GM19328 (cell line): ENCODE measurements at regions not wholly inside any gene's neighbourhood (a gene's known extent, or its start where the extent isn't known, plus 50 kb on each side); places are given as distances from the start of the nearest gene placed in this dataset.
A peak's percentile ranks its signal among the peaks of the same experiment; 100 is the strongest.
"Not testable (repeated sequence)": the region's sequence is repeated elsewhere in the genome, so short reads cannot be mapped to it uniquely, and the experiment has no call there.

Experiments used
- ATAC-seq: cut with Tn5 transposase; IDR thresholded peaks from one replicate; pipeline ENCODE4 v1.9.1; 2021; ENCODE audit warnings: mild to moderate bottlenecking, moderate library complexity; ENCODE audit not compliant: unreplicated experiment

GRCh38 chr9:62798884-62799850 lies 1609.3 kb downstream of the SPATA31A7 start:
- ATAC-seq, result not testable (repeated sequence)

GRCh38 chr9:62799851-62800371 lies 1610.1 kb downstream of the SPATA31A7 start:
- not testable (repeated sequence) for ATAC-seq

GRCh38 chr9:62800451-62801371 lies 1610.9 kb downstream of the SPATA31A7 start:
- not testable (repeated sequence) for ATAC-seq

- not testable (repeated sequence) for ATAC-seq
Observed at GRCh38 chr9:62801372-62801811, 1611.6 kb downstream of the SPATA31A7 start.

- peak; percentile 100 for ATAC-seq
Observed at GRCh38 chr9:62801961-62802718, 1612.3 kb downstream of the SPATA31A7 start.

GRCh38 chr9:62802719-62803079 lies 1612.9 kb downstream of the SPATA31A7 start:
- ATAC-seq, result not testable (repeated sequence)

- ATAC-seq, result not testable (repeated sequence)
Observed at GRCh38 chr9:62803099-62803498, 1613.3 kb downstream of the SPATA31A7 start.

- ATAC-seq, result not testable (repeated sequence)
Observed at GRCh38 chr9:62804314-62804713, 1614.5 kb downstream of the SPATA31A7 start.

- not testable (repeated sequence) for ATAC-seq
Observed at GRCh38 chr9:62807424-62807823, 1617.6 kb downstream of the SPATA31A7 start.

GRCh38 chr9:62808081-62808480 lies 1618.2 kb downstream of the SPATA31A7 start:
- not testable (repeated sequence) for ATAC-seq

GRCh38 chr9:62810318-62810717 lies 1620.5 kb downstream of the SPATA31A7 start:
- ATAC-seq, result not testable (repeated sequence)

- not testable (repeated sequence) for ATAC-seq
Observed at GRCh38 chr9:62810811-62811315, 1621.0 kb downstream of the SPATA31A7 start.

GRCh38 chr9:62815436-62815835 lies 1625.6 kb downstream of the SPATA31A7 start:
- not testable (repeated sequence) for ATAC-seq

- ATAC-seq, result not testable (repeated sequence)
Observed at GRCh38 chr9:62816331-62816730, 1626.5 kb downstream of the SPATA31A7 start.

GRCh38 chr9:62817214-62817613 lies 1627.4 kb downstream of the SPATA31A7 start:
- ATAC-seq, result not testable (repeated sequence)

GRCh38 chr9:62822185-62822584 lies 1632.3 kb downstream of the SPATA31A7 start:
- ATAC-seq, result not testable (repeated sequence)

- ATAC-seq, result not testable (repeated sequence)
Observed at GRCh38 chr9:62827957-62828907, 1638.4 kb downstream of the SPATA31A7 start.

GRCh38 chr9:62830829-62831459 lies 1641.1 kb downstream of the SPATA31A7 start:
- not testable (repeated sequence) for ATAC-seq
